Adrenal gland (tissue), 9 donors: ENCODE measurements at regions not wholly inside any gene's neighbourhood (a gene's known extent, or its start where the extent isn't known, plus 50 kb on each side); places are given as distances from the start of the nearest gene placed in this dataset.
A peak's percentile ranks its signal among the peaks of the same experiment; 100 is the strongest.
"Not testable (repeated sequence)": the region's sequence is repeated elsewhere in the genome, so short reads cannot be mapped to it uniquely, and the experiment has no call there.

Experiments
- DNase-seq, 7 donors: peaks; one replicate each; pipeline ENCODE4 v3.0.0-alpha.2; 2019 to 2020
- H3K27ac ChIP-seq, 5 donors: fragments of 200-600 bp; sonication (generic) in 4 of 5; 1 replicate in 3 of 5; 2 replicates in 2 of 5; pipeline versions ENCODE4 v1.5.1 to v1.8.0; 2016 to 2020; ENCODE audit warnings: mild to moderate bottlenecking in 1 of 5
- H3K27me3 ChIP-seq: fragments of 200-600 bp; 2 replicates; pipeline ENCODE4 v1.8.0; 2021
- H3K36me3 ChIP-seq, 2 donors: fragments of 200-600 bp; replicated peaks in 1 of 2; 1 replicate in 1 of 2; 2 replicates in 1 of 2; pipeline versions ENCODE4 v1.5.1 to v1.8.0; 2018 to 2022
- H3K4me1 ChIP-seq, 2 donors: fragments of 200-600 bp; replicated peaks in 1 of 2; 1 replicate in 1 of 2; 2 replicates in 1 of 2; pipeline versions ENCODE4 v1.5.1 to v1.8.0; 2018 to 2021
- H3K4me3 ChIP-seq, 4 donors: fragments of 200-600 bp; sonication (generic) in 3 of 4; one replicate each; pipeline ENCODE4 v1.5.1; 2016 to 2018
- H3K9me3 ChIP-seq, 3 donors: fragments of 200-600 bp; sonication (generic) in 1 of 3; replicated peaks in 1 of 3; 1 replicate in 2 of 3; 2 replicates in 1 of 3; pipeline versions ENCODE4 v1.5.1 to v1.8.0; 2016 to 2021
- CTCF ChIP-seq, 6 experiments: fragments of 450-650 bp in 4 of 6; fragments of 200-600 bp in 2 of 6; sonication (generic) in 1 of 6; IDR thresholded peaks; 1 replicate in 5 of 6; 2 replicates in 1 of 6; pipeline versions ENCODE4 v1.5.1 to v1.8.0; 2016 to 2021; ENCODE audit warnings: antibody characterized with exemption in 6 of 6, mild to moderate bottlenecking in 2 of 6, moderate library complexity in 1 of 6
- POLR2A ChIP-seq, 2 donors: fragments of 450-650 bp; IDR thresholded peaks; one replicate each; pipeline ENCODE4 v1.6.1; 2017; ENCODE audit warnings: antibody characterized with exemption in 2 of 2, mild to moderate bottlenecking in 2 of 2, moderate library complexity in 1 of 2
- WGBS, 4 donors: extraction: QIAGEN DNeasy Blood & Tissue Kit in 2 of 4; methylation state at CpG; one replicate each; pipeline versions ENCODE4 v1.1.5 to v1.1.7; 2013 to 2017; 5-methylcytosine and 5-hydroxymethylcytosine counted together
- intact Hi-C, 2 donors: fragments of 100-400 bp; cut with DNase I; formaldehyde crosslinking; loops; one replicate each; pipeline versions ENCODE4 v1.14.1 to v1.15.0; 2022 to 2023
- donor health status: healthy with polysubstance abuse.
- donor health status: Bipolar disorder and iron deficiency.
- donor health status: DM: yes; HTN: yes; CAD: no.
- donor health status: DM: no; HTN: no; CAD: no.
- donor health status: DM: no; HTN: no; CAD: no.

DNA sequence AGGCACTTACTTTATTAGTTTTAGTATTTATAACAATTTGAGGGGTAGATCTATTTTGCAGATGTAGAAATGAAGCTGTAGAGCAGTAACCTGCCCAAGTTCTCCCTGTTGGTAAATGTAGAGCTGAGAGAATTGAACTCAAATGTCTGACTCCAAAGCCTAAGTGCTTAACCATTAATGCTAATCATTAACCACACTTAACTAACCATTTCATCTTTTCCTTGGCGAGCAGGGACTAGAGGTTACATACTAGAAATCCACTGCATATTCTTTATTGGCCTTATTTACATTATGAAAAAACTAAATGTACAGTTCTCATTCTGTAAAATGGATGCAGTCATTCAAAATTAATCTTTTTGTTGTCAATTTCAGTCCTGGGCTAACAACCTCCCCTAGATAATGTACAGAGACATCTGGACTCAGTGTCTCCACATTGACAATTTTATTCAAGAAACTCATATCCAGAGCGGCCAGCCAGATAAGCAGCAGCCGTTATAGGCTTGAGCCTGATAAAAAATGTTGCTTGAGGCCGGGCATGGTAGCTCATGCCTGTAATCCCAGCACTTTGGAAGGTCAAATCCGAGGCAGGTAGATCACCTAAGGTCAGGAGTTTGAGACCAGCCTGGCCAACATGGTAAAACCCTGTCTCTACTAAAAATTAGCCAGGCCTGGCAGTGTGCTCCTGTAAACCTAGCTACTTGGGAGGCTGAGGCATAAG, 76.7 kb upstream of the PICALM start:
- TF ChIP-seq POLR2A (IDR thresholded peaks at IDR 0.05) (no peak), CTCF (IDR thresholded peaks at IDR 0.05) (no peak)
- WGBS, 4 donors, result 77 to 84% (median 81%) methylated on average over 5 of the region's 5 CpGs

DNA sequence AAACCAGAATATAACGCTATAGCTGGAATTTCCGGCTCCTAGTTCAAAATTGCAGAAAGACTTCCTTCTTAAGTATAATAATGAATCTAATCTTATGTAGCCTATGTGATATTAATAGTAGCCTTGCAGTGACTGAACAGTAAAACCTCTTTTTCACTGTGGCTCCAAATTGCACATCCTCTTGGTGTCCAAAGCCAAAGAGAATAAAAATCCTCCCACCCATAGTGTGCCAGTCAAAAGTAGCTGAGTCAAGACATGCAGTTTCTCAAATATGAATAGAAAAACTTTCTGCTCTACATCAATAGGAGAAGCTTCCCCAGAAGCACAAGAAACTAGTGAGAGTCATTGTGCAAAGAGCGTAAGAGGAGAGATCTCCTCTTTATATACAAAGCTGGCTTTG, 76.0 kb upstream of the PICALM start:
- Histone ChIP-seq H3K9me3 (no peaks in the 10 kb centered on the region), H3K36me3 (no peaks in the 10 kb centered on the region), H3K27ac (no peak overlapping the region), H3K4me3 (no peak overlapping the region), H3K4me1 (no peaks in the 10 kb centered on the region), H3K27me3 (no peaks in the 10 kb centered on the region)
- TF ChIP-seq POLR2A (IDR thresholded peaks at IDR 0.05) (no peak), CTCF (IDR thresholded peaks at IDR 0.05) (no peak)
- intact Hi-C loops, result no loop called here
- WGBS, 4 donors, result 74 to 85% (median 79%) methylated on average over 3 of the region's 3 CpGs
- DNase-seq, result no peak

More for the DNA sequence above, 76.7 kb upstream of the PICALM start:
- H3K9me3 ChIP-seq, result no peaks in the 10 kb centered on the region
- H3K4me3 ChIP-seq, result no peak overlapping the region
- no peak overlapping the region for H3K27ac ChIP-seq
- H3K36me3 ChIP-seq, result no peaks in the 10 kb centered on the region
- no peaks in the 10 kb centered on the region for H3K27me3 ChIP-seq
- intact Hi-C loops, result no loop called here
- DNase-seq, result no peak
- peaks cover 0 to 5% of the 10 kb centered on the region in 2 donors for H3K4me1 ChIP-seq

GRCh38 chr11:86144087-86144486, 75.2 kb upstream of the PICALM start:
- H3K4me3 ChIP-seq, H3K27me3 ChIP-seq, H3K36me3 ChIP-seq, H3K4me1 ChIP-seq, intact Hi-C loops, H3K9me3 ChIP-seq, DNase-seq: not testable (repeated sequence)
- WGBS, 4 donors, result 91 to 94% (median 92%) methylated on average over 9 of the region's 9 CpGs
- peak overlapping the region in 1 of 5 donors; percentile 63 for H3K27ac ChIP-seq

DNA sequence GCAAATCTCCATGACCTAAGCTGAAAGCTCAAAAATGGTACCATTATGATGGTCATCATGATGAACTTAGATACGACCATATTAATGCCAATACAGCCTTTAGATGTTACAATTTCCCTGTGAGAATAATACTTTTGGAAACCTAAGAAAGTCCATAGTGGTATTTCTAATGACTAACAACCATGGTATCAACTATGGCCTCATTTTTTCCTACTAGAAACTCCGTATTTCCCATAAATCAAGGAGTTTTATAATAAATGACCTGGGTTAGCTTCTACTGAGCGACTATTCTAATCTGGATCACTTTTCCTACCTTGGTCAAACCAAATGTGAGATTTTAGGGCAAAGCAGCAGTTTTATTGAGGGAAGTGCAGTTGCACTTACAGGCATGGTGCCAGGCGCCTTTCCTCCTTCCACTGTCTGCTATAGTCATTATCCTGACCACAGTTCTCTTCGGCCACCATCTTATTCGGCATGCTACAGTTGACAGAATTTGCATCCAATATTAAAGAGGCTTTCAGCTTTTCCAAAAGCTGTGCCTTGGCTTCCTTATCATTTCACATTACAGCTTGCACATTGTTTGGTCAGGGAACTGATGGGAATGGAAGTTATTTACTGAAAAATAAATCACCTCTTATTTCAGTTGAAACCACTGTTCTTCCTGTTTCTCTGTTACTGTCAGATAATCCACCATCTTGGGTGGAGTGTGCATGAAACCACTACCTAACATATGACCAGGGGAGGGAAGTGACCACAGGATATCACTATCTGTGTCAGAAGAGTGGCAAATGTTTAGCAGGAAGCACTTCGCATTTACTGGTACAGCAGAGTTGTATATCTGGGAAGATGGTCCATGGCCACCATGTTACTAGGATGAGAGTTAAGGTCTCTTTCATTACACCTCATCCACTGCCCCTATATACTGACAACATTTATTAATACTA, 74.5 kb upstream of the PICALM start:
- 71 to 89% (median 84%) methylated on average over 7 of the region's 7 CpGs for WGBS, 4 donors
- H3K4me1 ChIP-seq, result no peaks in the 10 kb centered on the region
- no peaks in the 10 kb centered on the region for H3K27me3 ChIP-seq
- peak in 2 of 7 donors; percentile 12 to 39 for DNase-seq
- H3K9me3 ChIP-seq, result no peaks in the 10 kb centered on the region
- TF ChIP-seq POLR2A (IDR thresholded peaks at IDR 0.05), result no peak
- TF ChIP-seq CTCF (IDR thresholded peaks at IDR 0.05), result no peak
- peak overlapping the region in 1 of 5 donors; percentile 63 for H3K27ac ChIP-seq
- intact Hi-C loops, result no loop called here
- H3K4me3 ChIP-seq, result no peak overlapping the region
- no peaks in the 10 kb centered on the region for H3K36me3 ChIP-seq
